GM10266 (cell line): ENCODE measurements at regions not wholly inside any gene's neighbourhood (a gene's known extent, or its start where the extent isn't known, plus 50 kb on each side); places are given as distances from the start of the nearest gene placed in this dataset.

Source experiments
- DNase-seq: peaks from one replicate; pipeline ENCODE4 v3.0.0; 2012; ENCODE audit errors: extremely low spot score
- TF ChIP-seq, protein P1 (sequence below): IDR thresholded peaks from 2 replicates; pipeline ENCODE4 v1.5.1; 2012; ENCODE audit warnings: mild to moderate bottlenecking, low read depth; ENCODE audit not compliant: control insufficient read depth, insufficient read depth; ENCODE audit errors: missing control alignments

DNA sequence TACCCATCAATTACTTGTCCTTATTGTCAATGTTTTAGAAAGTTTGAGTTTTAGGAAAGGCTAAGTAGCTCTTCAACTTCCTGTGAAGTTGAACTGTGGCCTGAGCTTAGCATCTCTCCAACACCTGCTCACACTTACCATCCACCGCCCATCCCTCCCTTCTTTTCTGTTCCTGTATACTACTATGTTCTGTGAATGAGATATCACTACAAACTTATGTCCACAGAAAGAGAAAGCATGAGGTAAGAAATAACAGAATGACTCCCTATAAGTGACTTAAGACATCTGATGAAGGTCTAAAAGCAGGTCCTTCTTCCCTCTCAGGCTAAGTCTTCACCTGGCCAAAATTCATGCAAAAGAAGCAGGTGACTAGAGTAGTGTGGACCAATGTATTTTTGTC lies 246.3 kb upstream of the PREP start:
- TF ChIP-seq, protein P1, sequence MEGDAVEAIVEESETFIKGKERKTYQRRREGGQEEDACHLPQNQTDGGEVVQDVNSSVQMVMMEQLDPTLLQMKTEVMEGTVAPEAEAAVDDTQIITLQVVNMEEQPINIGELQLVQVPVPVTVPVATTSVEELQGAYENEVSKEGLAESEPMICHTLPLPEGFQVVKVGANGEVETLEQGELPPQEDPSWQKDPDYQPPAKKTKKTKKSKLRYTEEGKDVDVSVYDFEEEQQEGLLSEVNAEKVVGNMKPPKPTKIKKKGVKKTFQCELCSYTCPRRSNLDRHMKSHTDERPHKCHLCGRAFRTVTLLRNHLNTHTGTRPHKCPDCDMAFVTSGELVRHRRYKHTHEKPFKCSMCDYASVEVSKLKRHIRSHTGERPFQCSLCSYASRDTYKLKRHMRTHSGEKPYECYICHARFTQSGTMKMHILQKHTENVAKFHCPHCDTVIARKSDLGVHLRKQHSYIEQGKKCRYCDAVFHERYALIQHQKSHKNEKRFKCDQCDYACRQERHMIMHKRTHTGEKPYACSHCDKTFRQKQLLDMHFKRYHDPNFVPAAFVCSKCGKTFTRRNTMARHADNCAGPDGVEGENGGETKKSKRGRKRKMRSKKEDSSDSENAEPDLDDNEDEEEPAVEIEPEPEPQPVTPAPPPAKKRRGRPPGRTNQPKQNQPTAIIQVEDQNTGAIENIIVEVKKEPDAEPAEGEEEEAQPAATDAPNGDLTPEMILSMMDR, result no peak
- DNase-seq, result peak; percentile 15

DNA sequence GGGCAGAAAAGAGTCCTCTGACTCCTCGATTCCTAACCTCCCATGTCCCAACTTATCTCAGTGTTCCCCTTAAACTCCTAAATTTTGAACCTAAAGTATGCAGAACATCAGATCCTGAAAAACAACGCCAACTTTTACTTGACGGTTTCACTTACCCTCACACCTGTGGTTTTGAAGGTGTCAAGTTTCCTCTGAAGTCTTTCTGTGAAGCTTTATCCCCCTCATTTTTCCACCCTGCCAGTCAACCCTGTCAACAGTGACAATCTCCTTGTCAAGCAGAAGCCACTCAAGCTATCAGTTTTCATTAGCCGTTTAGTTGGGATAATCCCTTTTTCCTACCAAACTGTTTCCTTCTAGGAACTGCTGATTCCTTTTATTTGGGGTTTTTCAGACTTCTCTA lies 245.4 kb upstream of the PREP start:
- no peak for DNase-seq
- TF ChIP-seq, protein P1, result no peak

DNA sequence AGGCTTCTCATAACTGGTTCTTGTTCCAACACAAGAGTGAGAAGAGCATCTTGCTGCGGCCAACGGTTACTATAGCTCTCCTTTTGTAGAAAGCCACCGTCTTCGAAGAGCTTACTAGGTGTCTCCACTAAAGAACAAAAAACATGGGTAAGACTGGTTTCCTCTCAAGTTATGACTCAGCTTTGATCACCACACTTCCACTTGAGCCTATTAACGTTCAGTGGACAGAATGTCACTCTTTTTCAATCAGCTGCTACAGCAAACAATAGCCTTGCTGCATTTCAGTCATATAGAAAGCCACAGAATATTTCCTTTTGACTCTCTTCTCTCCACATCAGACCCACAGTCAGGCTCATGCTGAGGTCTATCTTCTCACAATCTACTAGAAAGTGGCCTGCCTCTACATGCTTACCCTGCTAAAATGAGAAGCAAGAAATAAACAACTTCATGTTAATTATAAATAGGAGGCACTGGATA lies 243.5 kb upstream of the PREP start:
- DNase-seq, result peak; percentile 71
- TF ChIP-seq, protein P1, result no peak

DNA sequence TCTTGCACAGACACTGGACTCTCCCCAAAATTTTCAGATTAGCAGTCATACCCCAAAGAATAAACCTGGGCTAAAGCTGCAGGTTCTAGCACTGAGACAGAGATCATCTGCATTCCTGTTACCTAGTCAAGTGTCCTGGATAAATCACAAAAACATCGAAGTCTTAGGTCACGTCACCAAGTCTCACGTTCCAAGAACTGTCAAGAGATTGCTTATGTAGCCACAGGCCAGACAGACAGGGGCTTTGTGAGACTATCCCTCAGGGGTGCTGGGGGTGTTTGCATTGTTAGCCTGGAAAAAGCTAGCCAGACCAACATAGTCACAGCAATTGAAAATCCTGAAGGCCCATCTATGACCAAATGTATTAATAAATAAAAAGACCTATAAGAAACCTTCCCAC lies 243.1 kb upstream of the PREP start:
- no peak for DNase-seq

DNA sequence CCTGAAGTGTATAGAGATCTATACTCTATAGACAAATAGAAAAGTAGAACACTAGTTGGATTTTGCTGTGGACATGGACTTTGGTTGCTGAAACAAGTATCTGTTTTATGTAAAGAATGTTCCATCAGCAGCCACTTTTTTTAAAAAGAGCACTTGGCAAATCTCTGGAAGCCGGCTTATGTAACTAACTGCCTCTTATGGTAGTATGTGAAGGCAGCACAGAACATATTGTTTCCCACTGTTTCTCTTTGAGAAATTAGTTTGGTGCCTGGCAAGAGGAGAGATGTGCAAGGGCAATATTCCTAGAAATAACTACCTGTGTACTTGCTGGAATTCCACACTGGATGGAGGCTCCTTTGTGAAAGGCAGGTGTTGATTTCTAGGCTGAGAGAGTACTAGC lies 242.3 kb upstream of the PREP start:
- TF ChIP-seq, protein P1, result no peak
- no peak for DNase-seq

More for the DNA sequence above, 243.1 kb upstream of the PREP start:
- TF ChIP-seq, protein P1, result no peak

DNA sequence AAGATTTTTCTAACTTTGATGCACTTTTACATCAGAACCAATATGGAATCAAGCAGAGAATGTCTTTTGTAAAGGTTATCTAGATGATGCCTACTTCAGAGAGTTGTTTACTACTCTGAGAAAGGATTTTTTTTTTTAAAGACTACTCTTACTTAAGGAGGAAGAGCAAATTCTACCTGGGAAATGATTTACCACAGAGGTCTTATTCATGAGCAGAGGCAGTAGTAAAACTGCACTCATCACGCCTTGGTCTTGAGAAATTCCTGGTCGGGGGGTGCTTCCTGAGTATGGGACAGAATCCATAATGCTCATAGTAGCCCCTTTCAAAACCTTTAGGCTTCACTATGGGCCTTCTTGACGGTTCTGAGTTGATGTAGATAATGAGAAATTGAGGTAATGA lies 241.8 kb upstream of the PREP start:
- no peak for DNase-seq
- TF ChIP-seq, protein P1, result no peak

DNA sequence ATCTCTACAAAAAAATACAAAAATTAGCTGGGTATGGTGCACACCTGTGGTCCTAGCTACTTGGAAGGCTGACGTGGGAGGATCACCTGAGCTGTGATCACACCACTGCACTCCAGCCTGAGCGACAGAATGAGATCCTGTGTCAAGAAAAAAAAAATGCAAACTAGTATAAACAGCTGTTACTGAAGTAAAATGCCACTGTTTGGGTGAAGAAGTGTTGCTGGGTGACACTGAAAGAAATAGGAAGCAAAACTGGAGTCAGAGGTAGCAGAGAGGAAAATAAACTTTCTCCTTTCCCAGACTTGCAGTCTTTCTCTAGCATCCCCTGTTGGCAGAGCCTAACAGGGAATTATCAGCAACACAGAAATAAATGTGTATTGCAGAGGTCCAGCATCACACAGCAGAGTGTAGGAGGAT lies 241.2 kb upstream of the PREP start:
- TF ChIP-seq, protein P1, result peak; percentile 31
- DNase-seq, result no peak
